Epidermal melanocyte (primary cell): ENCODE measurements at regions not wholly inside any gene's neighbourhood (a gene's known extent, or its start where the extent isn't known, plus 50 kb on each side); places are given as distances from the start of the nearest gene placed in this dataset.
"Not testable (repeated sequence)": the region's sequence is repeated elsewhere in the genome, so short reads cannot be mapped to it uniquely, and the experiment has no call there.

Source experiments
- DNase-seq: peaks from one replicate; pipeline ENCODE4 v3.0.0; 2011; ENCODE audit warnings: low spot score; ENCODE audit not compliant: insufficient read length

DNA sequence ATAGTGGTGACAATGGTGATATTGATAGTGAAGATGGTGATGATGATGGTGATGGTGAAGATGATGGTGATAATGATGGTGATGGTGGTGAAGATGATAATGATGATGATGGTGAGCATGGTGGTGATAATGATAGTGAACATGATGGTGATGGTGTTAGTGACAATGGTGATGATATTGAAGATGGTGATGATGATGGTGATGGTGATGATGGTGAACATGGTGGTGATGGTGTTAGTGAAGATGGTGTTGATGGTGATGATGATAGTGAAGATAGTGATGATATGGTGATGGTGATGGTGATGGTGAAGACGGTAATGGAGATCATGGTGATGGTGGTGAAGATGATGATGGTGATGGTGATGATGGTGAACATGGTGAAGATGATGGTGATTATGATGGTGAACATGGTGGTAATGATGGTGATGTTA, 259.2 kb downstream of the MATN1 start:
- no peak for DNase-seq

DNA sequence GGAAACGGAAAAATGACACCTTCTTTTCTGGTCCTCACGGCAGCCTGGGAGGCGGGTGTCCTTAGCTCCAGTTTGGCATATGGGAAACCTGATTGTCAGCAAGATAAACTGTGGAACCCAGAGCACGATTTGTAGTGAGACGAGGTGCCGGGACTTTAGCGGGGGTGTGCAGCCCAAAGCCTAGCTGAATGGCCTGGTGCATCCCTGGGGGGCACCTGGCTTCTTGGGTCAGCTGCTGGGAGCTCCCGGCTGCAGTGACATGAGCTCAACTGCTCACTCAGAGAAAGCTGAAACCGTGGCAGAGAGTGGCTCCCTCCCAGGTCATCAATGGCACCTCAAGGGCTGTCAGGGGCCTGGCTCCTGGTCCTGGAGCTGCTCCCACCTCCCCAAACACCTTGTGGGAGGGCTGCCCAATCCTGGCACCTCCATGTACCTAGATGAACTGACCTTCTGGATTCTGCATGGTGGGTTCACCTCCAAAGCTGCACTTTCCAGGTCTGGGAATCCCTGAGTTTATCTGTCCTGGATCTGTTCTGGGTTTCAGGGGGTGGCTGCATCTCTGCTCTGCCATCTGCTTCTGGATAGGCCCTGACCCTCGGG, 260.5 kb downstream of the MATN1 start:
- DNase-seq = no peak

DNA sequence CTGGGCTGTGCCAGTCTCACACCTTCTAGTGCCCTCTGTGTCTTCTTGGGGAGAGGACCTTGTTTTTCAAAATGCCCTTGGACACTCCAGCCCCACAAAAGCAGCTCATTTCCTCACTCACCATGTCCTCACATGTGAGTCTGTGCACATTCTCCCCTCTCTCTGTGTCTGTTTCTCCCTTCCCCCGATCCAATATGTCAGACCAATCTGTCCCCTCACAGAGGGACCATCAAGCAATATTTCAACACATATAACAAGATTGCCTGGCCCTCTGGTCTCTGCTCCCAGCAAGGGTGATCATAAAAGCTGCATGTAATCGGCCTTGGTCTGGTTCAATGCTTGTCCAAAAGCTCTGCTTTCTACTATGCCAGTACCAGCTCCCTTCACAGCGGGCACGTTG, 261.2 kb downstream of the MATN1 start:
- no peak for DNase-seq

GRCh38 chr1:30461640-30462039, 261.7 kb downstream of the MATN1 start:
- DNase-seq = no peak

DNA sequence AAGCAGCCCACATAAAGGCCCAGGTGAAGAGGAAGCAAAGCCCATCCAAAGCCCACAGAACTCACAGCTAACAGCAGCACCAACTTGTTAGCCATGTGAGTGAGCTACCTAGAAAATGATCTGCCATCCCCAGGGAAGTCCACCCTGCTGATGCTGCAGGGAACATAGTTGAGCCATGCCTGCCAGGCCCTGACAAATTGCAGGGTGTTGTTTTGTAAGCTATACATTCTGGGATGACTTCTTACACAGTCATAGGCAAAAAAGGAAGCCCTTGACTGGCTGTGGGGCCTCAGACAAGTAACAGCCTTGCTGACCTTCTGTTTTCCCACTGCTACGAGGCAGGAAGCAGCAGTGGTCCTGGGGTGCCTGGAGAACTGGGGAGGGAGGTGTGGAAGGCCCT, 262.7 kb downstream of the MATN1 start:
- DNase-seq = no peak

- not testable (repeated sequence) for DNase-seq
Observed at GRCh38 chr1:30458730-30459485, 264.5 kb downstream of the MATN1 start.

- no peak for DNase-seq
Observed at GRCh38 chr1:30452925-30453324, 270.5 kb downstream of the MATN1 start.

DNA sequence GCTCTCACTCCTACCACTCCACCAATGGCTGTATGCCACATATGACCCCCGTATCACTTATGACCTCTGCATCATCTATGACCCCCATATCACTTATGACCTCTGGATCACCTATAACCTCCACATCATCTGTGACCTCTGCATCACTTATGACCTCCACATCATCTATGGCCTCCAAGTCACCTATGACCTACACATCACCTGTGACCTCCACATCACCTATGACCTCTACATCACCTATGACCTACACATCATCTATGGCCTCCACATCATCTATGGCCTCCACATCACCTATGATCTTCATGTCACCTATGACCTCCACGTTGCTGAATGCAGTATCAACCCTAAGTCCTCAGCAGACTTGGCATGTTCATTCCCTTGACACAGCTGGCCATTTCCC, 271.2 kb downstream of the MATN1 start:
- no peak for DNase-seq

DNA sequence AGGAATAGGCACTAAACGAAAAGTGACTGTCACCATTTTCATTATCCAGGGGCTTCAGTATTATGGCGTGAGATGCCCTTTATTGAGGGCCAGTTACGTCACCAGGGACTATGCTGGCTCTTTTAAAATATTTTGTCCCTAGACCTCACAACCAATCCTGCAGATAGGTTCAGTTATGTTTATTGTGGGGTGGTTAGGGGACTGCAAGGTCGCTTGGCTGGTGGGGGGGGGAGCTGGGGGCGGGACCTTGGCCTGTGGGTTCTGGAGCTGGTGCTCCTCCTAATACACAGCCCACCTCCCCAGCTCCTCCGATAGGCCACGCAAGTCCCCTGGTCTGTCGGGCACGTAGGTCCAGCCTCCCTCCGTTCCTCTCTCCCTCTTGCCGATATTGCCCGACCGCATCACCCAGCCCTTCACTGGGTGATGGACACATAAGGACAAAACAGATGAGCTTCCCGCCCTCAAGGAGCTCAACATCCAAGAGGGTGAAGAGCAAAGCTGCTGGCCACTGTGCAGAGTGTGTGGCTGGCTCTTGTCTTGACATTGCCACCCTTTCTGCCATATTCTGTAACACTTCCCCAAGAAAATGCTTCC, 271.8 kb downstream of the MATN1 start:
- no peak for DNase-seq

GRCh38 chr1:30450818-30451233, 272.6 kb downstream of the MATN1 start:
- DNase-seq = no peak

DNA sequence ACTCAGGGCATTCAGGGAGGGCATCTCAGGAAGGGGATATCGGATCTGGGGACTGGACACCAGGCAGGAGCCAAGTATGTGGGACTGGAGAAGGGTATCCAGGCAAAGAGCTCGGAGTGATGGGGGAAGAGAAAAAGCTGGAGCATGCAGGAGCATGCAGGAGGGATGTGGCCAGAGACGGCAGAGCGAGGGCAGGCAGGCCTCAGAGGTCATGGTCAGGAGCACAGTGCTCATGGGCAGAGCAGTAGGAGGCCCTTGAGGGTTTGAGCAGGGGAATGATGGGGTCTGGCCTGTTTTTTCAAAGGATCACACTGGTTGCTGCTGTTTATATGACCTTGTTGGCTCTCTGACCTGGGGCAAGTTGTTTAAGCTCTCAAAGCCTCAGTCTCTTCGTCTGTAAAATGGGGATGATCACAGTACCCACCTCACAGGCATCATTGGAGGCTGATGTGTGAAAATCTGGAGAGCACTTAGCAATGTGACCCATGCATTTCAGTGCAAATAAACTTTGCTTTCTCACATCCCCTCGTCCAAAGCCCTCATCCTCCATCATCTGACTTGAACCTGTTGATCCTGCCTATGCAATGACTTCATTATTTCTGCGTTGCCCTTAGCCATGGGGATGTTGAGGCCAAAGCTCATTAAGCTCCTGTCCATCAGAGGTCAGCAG, 273.1 kb downstream of the MATN1 start:
- DNase-seq = no peak

- DNase-seq = no peak
Observed at GRCh38 chr1:30449428-30450147, 273.8 kb downstream of the MATN1 start.

GRCh38 chr1:30449003-30449402, 274.4 kb downstream of the MATN1 start:
- no peak for DNase-seq

GRCh38 chr1:30447701-30448100, 275.7 kb downstream of the MATN1 start:
- DNase-seq = no peak

DNA sequence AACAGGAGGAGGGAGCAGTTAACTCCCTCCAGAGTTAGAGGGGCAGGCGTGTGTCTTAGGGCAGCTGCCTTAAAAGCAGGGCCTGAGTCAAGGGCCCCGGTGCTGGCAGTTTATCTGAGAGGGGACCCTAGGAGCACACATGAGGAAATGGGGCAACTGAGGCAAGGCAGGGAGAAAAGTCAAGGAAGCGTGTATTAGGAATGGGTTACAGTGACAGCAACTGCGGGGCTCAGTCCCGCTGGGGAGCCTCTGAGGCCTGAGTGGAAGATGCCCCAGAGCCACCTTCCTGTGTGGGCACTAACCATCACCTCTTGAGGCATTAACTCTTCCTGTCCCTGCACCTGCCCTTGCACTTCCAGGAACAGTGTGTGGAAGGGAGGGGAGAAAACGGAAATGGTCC, 276.3 kb downstream of the MATN1 start:
- DNase-seq = no peak

DNA sequence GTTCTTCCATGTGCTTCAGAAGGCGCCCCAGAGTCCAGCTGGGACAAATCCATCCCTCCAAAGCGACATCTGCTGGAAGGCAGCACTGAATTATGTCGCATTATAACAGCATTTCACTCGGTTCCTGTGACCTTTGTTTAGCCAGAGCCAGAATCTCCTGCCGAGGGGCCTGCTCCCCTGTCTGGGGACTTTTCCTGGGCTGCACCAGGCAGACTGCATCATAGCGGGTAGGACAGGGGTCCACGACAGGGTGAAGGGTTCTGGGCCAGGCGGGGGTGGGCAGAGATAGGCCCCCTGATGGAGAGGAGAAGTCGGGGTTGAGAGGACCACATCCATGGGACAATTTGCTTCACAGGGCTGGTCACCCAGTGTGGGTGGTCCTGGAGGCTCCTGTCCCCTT, 276.9 kb downstream of the MATN1 start:
- DNase-seq = no peak

DNA sequence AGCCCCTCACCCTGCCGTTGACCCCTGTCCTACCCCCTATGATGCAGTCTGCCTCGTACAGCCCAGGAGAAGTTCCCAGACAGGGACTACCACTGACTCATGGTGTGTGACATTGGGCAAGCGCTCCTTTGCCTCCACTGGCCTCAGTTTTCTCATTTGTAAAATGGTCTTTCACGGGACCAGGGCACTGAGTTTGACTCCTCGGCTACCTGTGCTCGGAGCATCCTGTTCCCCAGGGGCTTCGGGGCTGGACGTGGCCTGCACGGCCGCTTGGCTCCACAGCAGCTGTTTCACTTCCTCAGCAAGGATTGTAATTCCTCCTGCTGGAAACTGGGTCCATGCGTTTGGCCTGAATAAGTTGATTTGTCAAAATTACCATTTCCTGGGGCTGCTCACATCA, 277.3 kb downstream of the MATN1 start:
- DNase-seq = no peak

- DNase-seq = no peak
Observed at GRCh38 chr1:30445449-30445848, 277.9 kb downstream of the MATN1 start.

DNA sequence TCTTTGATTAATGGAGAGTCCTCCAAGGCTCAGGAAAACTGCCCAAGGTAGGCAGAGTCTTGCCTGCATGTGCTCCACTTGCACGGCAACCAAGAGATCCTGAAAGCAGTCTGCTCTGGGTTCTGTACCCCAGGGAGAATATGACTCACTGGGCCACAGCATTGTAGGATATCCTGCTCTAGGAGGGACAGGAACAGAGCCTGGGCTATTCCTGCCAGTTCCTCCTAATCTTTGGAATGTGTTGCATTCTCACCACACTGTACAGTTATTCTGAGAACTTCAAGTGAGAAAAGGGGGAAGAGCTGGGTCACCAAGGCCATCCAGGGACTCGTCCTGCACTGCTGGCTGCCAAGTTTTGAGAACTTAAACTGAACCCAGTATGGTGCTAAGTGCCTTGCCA, 278.5 kb downstream of the MATN1 start:
- no peak for DNase-seq

- no peak for DNase-seq
Observed at GRCh38 chr1:30444401-30444800, 279.0 kb downstream of the MATN1 start.

DNA sequence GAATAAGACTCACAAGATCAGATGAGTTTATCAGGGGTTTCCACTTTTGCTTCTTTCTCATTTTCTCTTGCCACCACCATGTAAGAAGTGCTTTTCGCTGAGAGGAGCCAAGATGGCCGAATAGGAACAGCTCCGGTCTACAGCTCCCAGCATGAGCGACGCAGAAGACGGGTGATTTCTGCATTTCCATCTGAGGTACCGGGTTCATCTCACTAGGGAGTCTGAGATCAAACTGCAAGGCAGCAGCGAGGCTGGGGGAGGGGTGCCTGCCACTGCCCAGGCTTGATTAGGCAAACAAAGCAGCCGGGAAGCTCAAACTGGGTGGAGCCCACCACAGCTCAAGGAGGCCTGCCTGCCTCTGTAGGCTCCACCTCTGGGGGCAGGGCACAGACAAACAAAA, 285.1 kb downstream of the MATN1 start:
- not testable (repeated sequence) for DNase-seq
